ENCODE measurements at regions not wholly inside any gene's neighbourhood (a gene's known extent, or its start where the extent isn't known, plus 50 kb on each side); places are given as distances from the start of the nearest gene placed in this dataset.

DNA sequence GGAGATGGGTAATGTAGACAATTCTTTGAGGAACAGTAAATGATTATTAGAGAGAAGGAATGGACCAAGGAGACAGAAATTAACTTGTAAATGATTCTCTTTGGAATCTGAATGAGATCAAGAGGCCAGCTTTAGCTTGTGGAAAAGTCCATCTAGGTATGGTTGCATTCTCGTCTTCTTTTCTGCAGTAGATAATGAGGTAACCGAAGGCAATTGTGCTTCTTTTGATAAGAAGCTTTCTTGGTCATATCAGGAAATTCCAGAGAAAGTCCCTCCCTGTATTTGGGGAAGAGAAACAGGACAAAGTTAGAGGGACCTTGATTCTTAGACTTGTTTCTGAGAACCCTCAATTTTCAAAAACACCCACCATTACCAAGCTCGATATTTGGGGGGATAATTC is 109.1 kb upstream of the PRSS16 start:
- Histone ChIP-seq H3K27ac (replicated peaks) (peak overlapping the region; percentile 92), H3K4me3 (replicated peaks; ENCODE audit: insufficient read depth, low read length) (no peak overlapping the region), H3K27me3 (ENCODE audit: insufficient read depth, poor library complexity, severe bottlenecking) (no peaks in the 10 kb centered on the region)
- TF ChIP-seq POLR2AphosphoS5 (IDR thresholded peaks at IDR 0.05; ENCODE audit: low read depth) (no peak), GABPA (IDR thresholded peaks at IDR 0.05; ENCODE audit: low read depth) (no peak), SPI1 (IDR thresholded peaks at IDR 0.05; ENCODE audit: borderline replicate concordance, low read depth) (no peak)
- TF ChIP-seq, protein P1, sequence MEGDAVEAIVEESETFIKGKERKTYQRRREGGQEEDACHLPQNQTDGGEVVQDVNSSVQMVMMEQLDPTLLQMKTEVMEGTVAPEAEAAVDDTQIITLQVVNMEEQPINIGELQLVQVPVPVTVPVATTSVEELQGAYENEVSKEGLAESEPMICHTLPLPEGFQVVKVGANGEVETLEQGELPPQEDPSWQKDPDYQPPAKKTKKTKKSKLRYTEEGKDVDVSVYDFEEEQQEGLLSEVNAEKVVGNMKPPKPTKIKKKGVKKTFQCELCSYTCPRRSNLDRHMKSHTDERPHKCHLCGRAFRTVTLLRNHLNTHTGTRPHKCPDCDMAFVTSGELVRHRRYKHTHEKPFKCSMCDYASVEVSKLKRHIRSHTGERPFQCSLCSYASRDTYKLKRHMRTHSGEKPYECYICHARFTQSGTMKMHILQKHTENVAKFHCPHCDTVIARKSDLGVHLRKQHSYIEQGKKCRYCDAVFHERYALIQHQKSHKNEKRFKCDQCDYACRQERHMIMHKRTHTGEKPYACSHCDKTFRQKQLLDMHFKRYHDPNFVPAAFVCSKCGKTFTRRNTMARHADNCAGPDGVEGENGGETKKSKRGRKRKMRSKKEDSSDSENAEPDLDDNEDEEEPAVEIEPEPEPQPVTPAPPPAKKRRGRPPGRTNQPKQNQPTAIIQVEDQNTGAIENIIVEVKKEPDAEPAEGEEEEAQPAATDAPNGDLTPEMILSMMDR (IDR thresholded peaks at IDR 0.05; ENCODE audit: insufficient read depth, low read length), result no peak
- TF ChIP-seq, protein P2, sequence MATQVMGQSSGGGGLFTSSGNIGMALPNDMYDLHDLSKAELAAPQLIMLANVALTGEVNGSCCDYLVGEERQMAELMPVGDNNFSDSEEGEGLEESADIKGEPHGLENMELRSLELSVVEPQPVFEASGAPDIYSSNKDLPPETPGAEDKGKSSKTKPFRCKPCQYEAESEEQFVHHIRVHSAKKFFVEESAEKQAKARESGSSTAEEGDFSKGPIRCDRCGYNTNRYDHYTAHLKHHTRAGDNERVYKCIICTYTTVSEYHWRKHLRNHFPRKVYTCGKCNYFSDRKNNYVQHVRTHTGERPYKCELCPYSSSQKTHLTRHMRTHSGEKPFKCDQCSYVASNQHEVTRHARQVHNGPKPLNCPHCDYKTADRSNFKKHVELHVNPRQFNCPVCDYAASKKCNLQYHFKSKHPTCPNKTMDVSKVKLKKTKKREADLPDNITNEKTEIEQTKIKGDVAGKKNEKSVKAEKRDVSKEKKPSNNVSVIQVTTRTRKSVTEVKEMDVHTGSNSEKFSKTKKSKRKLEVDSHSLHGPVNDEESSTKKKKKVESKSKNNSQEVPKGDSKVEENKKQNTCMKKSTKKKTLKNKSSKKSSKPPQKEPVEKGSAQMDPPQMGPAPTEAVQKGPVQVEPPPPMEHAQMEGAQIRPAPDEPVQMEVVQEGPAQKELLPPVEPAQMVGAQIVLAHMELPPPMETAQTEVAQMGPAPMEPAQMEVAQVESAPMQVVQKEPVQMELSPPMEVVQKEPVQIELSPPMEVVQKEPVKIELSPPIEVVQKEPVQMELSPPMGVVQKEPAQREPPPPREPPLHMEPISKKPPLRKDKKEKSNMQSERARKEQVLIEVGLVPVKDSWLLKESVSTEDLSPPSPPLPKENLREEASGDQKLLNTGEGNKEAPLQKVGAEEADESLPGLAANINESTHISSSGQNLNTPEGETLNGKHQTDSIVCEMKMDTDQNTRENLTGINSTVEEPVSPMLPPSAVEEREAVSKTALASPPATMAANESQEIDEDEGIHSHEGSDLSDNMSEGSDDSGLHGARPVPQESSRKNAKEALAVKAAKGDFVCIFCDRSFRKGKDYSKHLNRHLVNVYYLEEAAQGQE (IDR thresholded peaks at IDR 0.05; ENCODE audit: insufficient replicate concordance, low read depth), result no peak
- no peak for DNase-seq (ENCODE audit: low read depth in 1 of 2, low spot score in 1 of 2)

DNA sequence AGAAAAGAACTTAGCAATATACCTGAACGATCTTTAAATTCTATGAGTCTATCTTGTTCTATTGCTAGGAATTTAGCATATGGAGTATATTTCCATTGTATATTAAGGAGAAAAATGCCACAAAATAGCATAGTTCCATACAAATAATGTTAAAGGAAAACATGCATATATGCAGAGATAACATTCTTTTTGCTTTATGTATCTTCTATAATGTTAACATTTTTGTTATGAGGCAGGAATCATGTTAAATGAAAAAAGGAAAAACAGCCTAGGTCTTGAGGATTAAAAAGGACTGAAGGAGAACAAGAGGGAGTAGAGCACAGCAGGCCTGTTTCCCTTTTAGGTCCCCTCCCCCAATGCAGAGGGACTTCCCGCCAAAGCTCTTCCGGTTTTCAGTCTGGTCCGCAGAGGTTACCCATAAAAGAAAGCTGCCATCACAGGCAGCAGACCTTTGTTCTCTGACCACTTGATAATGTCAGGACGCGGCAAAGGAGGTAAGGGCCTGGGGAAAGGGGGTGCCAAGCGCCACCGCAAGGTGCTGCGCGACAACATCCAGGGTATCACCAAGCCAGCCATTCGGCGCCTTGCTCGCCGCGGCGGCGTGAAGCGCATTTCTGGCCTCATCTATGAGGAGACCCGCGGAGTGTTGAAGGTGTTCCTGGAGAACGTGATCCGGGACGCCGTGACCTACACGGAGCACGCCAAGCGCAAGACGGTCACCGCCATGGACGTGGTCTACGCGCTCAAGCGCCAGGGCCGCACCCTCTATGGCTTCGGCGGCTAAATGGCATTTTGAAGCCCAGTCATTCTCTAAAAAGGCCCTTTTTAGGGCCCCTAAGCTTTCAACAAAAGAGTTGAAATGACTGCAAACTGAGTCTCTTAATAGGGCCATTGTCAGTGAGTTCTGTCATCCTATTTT is 108.4 kb upstream of the PRSS16 start:
- TF ChIP-seq SPI1 (IDR thresholded peaks at IDR 0.05; ENCODE audit: borderline replicate concordance, low read depth) (peak; percentile 56; the same call in 1 of the 2 replicates), POLR2AphosphoS5 (IDR thresholded peaks at IDR 0.05; ENCODE audit: low read depth) (peak; percentile 99), GABPA (IDR thresholded peaks at IDR 0.05; ENCODE audit: low read depth) (peak; percentile 17; the same call in 1 of the 2 replicates)
- TF ChIP-seq, protein P2 (IDR thresholded peaks at IDR 0.05; ENCODE audit: insufficient replicate concordance, low read depth), result no peak
- TF ChIP-seq, protein P1 (IDR thresholded peaks at IDR 0.05; ENCODE audit: insufficient read depth, low read length), result no peak

DNA sequence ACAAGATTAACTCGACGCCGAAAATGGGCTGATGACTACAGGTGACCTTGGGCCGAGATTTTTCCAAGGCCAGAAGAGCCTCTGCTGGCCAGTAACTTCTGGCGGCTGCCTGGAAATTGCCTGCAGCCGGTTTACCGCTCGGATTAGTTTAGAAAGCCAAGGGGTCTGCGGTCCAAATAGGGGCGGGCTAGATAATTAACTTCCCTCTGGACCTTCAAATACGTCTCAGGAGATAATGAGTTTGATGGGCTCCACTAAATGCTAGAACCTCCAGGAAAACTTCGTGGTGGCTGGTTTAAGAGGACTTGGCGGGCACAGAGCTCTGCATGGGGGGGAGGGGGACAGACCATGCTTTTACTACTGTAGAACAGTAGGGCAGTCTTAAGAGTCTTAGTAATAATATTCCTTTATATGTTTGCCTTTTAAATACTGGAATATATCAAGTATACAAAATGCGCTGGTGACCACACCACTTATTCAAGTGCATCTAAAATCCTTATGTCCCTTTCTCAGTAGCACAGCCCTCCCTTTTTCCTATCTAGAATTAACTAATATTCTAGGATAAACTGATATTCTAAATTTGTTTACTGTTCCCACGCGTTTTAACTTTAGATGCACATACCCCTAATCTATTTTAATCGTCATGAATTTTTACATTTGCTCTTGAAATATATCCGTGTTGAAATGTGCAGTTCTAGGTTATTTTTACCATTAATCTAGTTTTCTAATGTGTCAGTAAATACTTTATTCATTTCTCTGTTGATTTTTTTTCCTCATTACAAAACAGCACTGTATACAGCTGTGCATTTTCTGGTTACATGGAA is 107.5 kb upstream of the PRSS16 start:
- Histone ChIP-seq H3K27ac (replicated peaks) (peak overlapping the region; percentile 92), H3K4me3 (replicated peaks; ENCODE audit: insufficient read depth, low read length) (peak overlapping the region; percentile 45), H3K27me3 (ENCODE audit: insufficient read depth, poor library complexity, severe bottlenecking) (no peaks in the 10 kb centered on the region)
- DNase-seq (ENCODE audit: low read depth in 1 of 2, low spot score in 1 of 2), result peak in 1 of 2 experiments; percentile 50
- TF ChIP-seq POLR2AphosphoS5 (IDR thresholded peaks at IDR 0.05; ENCODE audit: low read depth) (no peak), SPI1 (IDR thresholded peaks at IDR 0.05; ENCODE audit: borderline replicate concordance, low read depth) (no peak), GABPA (IDR thresholded peaks at IDR 0.05; ENCODE audit: low read depth) (no peak)
- TF ChIP-seq, protein P2 (IDR thresholded peaks at IDR 0.05; ENCODE audit: insufficient replicate concordance, low read depth), result no peak
- TF ChIP-seq, protein P1 (IDR thresholded peaks at IDR 0.05; ENCODE audit: insufficient read depth, low read length), result no peak

More for the DNA sequence above, 108.4 kb upstream of the PRSS16 start:
- Histone ChIP-seq H3K27ac (replicated peaks) (peak overlapping the region; percentile 92), H3K4me3 (replicated peaks; ENCODE audit: insufficient read depth, low read length) (peak overlapping the region; percentile 45), H3K27me3 (ENCODE audit: insufficient read depth, poor library complexity, severe bottlenecking) (no peaks in the 10 kb centered on the region)
- peak; percentile 85 to 91 for DNase-seq (ENCODE audit: low read depth in 1 of 2, low spot score in 1 of 2)

All from HL-60 (cell line).